CD8-positive, alpha-beta memory T cell (primary cell): ENCODE measurements at regions not wholly inside any gene's neighbourhood (a gene's known extent, or its start where the extent isn't known, plus 50 kb on each side); places are given as distances from the start of the nearest gene placed in this dataset.

Experiments
- CTCF ChIA-PET: fragments of 350-600 bp; sonication (Branson Sonifier 250); formaldehyde crosslinking; loops from one replicate; lab custom pipeline; 2021; ENCODE audit warnings: antibody characterized with exemption; lab: Charles Lee
- POLR2A ChIA-PET: fragments of 350-600 bp; sonication (Branson Sonifier 250); formaldehyde crosslinking; loops from one replicate; lab custom pipeline; 2021; ENCODE audit warnings: antibody characterized with exemption; lab: Charles Lee
- DNase-seq, 5 donors: peaks; one replicate each; pipeline versions ENCODE4 v3.0.0 to v3.0.0-alpha.2; 2020 to 2022; ENCODE audit warnings: mixed read lengths in 1 of 5
- H3K27ac ChIP-seq: one replicate; pipeline ENCODE4 v1.7.0; 2013; ENCODE audit warnings: low read depth, mild to moderate bottlenecking, low read length, moderate library complexity
- H3K27me3 ChIP-seq: 2 replicates; pipeline ENCODE4 v1.7.0; 2013; ENCODE audit warnings: low read length, mild to moderate bottlenecking; ENCODE audit not compliant: insufficient read depth, poor library complexity, severe bottlenecking
- H3K36me3 ChIP-seq: 2 replicates; pipeline ENCODE4 v1.7.0; 2013; ENCODE audit warnings: mild to moderate bottlenecking, low read length, moderate library complexity; ENCODE audit not compliant: insufficient read depth
- H3K4me1 ChIP-seq: 2 replicates; pipeline ENCODE4 v1.7.0; 2013; ENCODE audit warnings: mild to moderate bottlenecking, low read length, moderate library complexity; ENCODE audit not compliant: insufficient read depth
- H3K4me3 ChIP-seq: 2 replicates; pipeline ENCODE4 v1.7.0; 2013; ENCODE audit warnings: mild to moderate bottlenecking, low read length
- H3K9me3 ChIP-seq: 2 replicates; pipeline ENCODE4 v1.7.0; 2013; ENCODE audit warnings: mild to moderate bottlenecking, low read length
- H3K27ac Mint-ChIP-seq, 8 donors: one replicate each; pipeline ENCODE4 v1.8.0; 2020 to 2021; ENCODE audit warnings: mixed read lengths in 8 of 8, mild to moderate bottlenecking in 6 of 8, inconsistent platforms in 3 of 8, moderate library complexity in 3 of 8
- H3K27me3 Mint-ChIP-seq, 2 donors: one replicate each; pipeline ENCODE4 v1.8.0; 2020 to 2021; ENCODE audit warnings: mixed read lengths in 2 of 2, mild to moderate bottlenecking in 1 of 2, moderate library complexity in 1 of 2
- H3K36me3 Mint-ChIP-seq, 3 donors: one replicate each; pipeline ENCODE4 v1.8.0; 2020 to 2021; ENCODE audit warnings: mixed read lengths in 3 of 3, inconsistent platforms in 1 of 3, mild to moderate bottlenecking in 1 of 3
- H3K4me1 Mint-ChIP-seq, 3 donors: one replicate each; pipeline ENCODE4 v1.8.0; 2020 to 2021; ENCODE audit warnings: mixed read lengths in 3 of 3, inconsistent platforms in 1 of 3, mild to moderate bottlenecking in 1 of 3
- H3K4me3 Mint-ChIP-seq, 7 donors: one replicate each; pipeline ENCODE4 v1.8.0; 2020 to 2021; ENCODE audit warnings: mixed read lengths in 7 of 7, mild to moderate bottlenecking in 6 of 7, moderate library complexity in 4 of 7, inconsistent platforms in 2 of 7
- H3K9me3 Mint-ChIP-seq, 5 donors: one replicate each; pipeline ENCODE4 v1.8.0; 2020 to 2022; ENCODE audit warnings: mixed read lengths in 5 of 5, mild to moderate bottlenecking in 3 of 5, moderate library complexity in 2 of 5, inconsistent platforms in 1 of 5

- POLR2A ChIA-PET: no interaction called here
- Histone ChIP-seq H3K27me3 (no peaks in the 10 kb centered on the region), H3K27ac (no peak overlapping the region), H3K36me3 (no peaks in the 10 kb centered on the region), H3K4me1 (no peaks in the 10 kb centered on the region), H3K9me3 (no peaks in the 10 kb centered on the region), H3K4me3 (no peak overlapping the region)
- peaks cover 17 to 33% of the 10 kb centered on the region in 2 donors for H3K27me3 Mint-ChIP-seq
- H3K4me1 Mint-ChIP-seq: peaks cover 6 to 17% (median 6%) of the 10 kb centered on the region in 3 donors
- CTCF ChIA-PET: no interaction called here
- peak overlapping the region in 1 of 8 donors; percentile 39 for H3K27ac Mint-ChIP-seq
- H3K4me3 Mint-ChIP-seq: no peak overlapping the region
- peaks cover 0 to 7% (median 0%) of the 10 kb centered on the region in 5 donors for H3K9me3 Mint-ChIP-seq
- H3K36me3 Mint-ChIP-seq: peaks cover 0 to 2% (median 0%) of the 10 kb centered on the region in 3 donors
- peak in 1 of 5 donors; percentile 11 for DNase-seq
These were observed 316.6 kb downstream of the AGTPBP1 start for GRCh38 chr9:85425153-85425611.

GRCh38 chr9:85423422-85423821, 318.3 kb downstream of the AGTPBP1 start:
- no peak for DNase-seq
- Histone ChIP-seq H3K4me3 (no peak overlapping the region), H3K27me3 (no peaks in the 10 kb centered on the region), H3K27ac (no peak overlapping the region), H3K36me3 (no peaks in the 10 kb centered on the region), H3K4me1 (no peaks in the 10 kb centered on the region), H3K9me3 (no peaks in the 10 kb centered on the region)
- ChIA-PET CTCF (no interaction called here), POLR2A (no interaction called here)
- Mint-ChIP-seq H3K27ac (no peak overlapping the region), H3K27me3 (peaks cover 11 to 23% of the 10 kb centered on the region in 2 donors), H3K36me3 (peaks cover 0 to 2% (median 0%) of the 10 kb centered on the region in 3 donors), H3K4me1 (peaks cover 6 to 17% (median 6%) of the 10 kb centered on the region in 3 donors), H3K4me3 (no peak overlapping the region), H3K9me3 (peaks cover 0 to 7% (median 0%) of the 10 kb centered on the region in 5 donors)

GRCh38 chr9:85421641-85422040, 320.1 kb downstream of the AGTPBP1 start:
- no peak overlapping the region for H3K4me3 Mint-ChIP-seq
- no peaks in the 10 kb centered on the region for H3K4me1 ChIP-seq
- H3K27ac ChIP-seq: no peak overlapping the region
- no peaks in the 10 kb centered on the region for H3K9me3 ChIP-seq
- H3K9me3 Mint-ChIP-seq: peaks cover 0 to 4% (median 0%) of the 10 kb centered on the region in 5 donors
- H3K27me3 Mint-ChIP-seq: peaks cover 9 to 11% of the 10 kb centered on the region in 2 donors
- no peaks in the 10 kb centered on the region for H3K36me3 ChIP-seq
- no peak overlapping the region for H3K27ac Mint-ChIP-seq
- peaks cover 0 to 2% (median 0%) of the 10 kb centered on the region in 3 donors for H3K36me3 Mint-ChIP-seq
- CTCF ChIA-PET: no interaction called here
- H3K27me3 ChIP-seq: no peaks in the 10 kb centered on the region
- peaks cover 6 to 17% (median 6%) of the 10 kb centered on the region in 3 donors for H3K4me1 Mint-ChIP-seq
- no peak for DNase-seq
- POLR2A ChIA-PET: no interaction called here
- no peak overlapping the region for H3K4me3 ChIP-seq

- Histone ChIP-seq H3K9me3 (no peaks in the 10 kb centered on the region), H3K4me1 (no peaks in the 10 kb centered on the region), H3K27ac (no peak overlapping the region), H3K27me3 (no peaks in the 10 kb centered on the region), H3K4me3 (no peak overlapping the region), H3K36me3 (no peaks in the 10 kb centered on the region)
- peaks cover 0 to 2% (median 0%) of the 10 kb centered on the region in 3 donors for H3K36me3 Mint-ChIP-seq
- H3K27me3 Mint-ChIP-seq: peaks cover 4 to 7% of the 10 kb centered on the region in 2 donors
- peaks cover 0 to 4% (median 0%) of the 10 kb centered on the region in 5 donors for H3K9me3 Mint-ChIP-seq
- peak overlapping the region in 1 of 8 donors; percentile 49 for H3K27ac Mint-ChIP-seq
- no peak for DNase-seq
- H3K4me3 Mint-ChIP-seq: no peak overlapping the region
- H3K4me1 Mint-ChIP-seq: peaks cover 6 to 15% (median 6%) of the 10 kb centered on the region in 3 donors
- CTCF ChIA-PET: no interaction called here
- POLR2A ChIA-PET: no interaction called here
These were observed 321.0 kb downstream of the AGTPBP1 start for GRCh38 chr9:85420750-85421149.

- Histone ChIP-seq H3K9me3 (no peaks in the 10 kb centered on the region), H3K27me3 (no peaks in the 10 kb centered on the region), H3K4me3 (no peak overlapping the region), H3K27ac (no peak overlapping the region), H3K4me1 (no peaks in the 10 kb centered on the region), H3K36me3 (no peaks in the 10 kb centered on the region)
- Mint-ChIP-seq H3K4me1 (peaks cover 6 to 8% (median 6%) of the 10 kb centered on the region in 3 donors), H3K9me3 (no peaks in the 10 kb centered on the region), H3K36me3 (peaks cover 0 to 2% (median 0%) of the 10 kb centered on the region in 3 donors), H3K27me3 (no peaks in the 10 kb centered on the region), H3K4me3 (no peak overlapping the region), H3K27ac (no peak overlapping the region)
- CTCF ChIA-PET: no interaction called here
- POLR2A ChIA-PET: no interaction called here
- no peak for DNase-seq
These were observed 324.1 kb downstream of the AGTPBP1 start for GRCh38 chr9:85417674-85418073.

GRCh38 chr9:85416715-85417114, 325.0 kb downstream of the AGTPBP1 start:
- no peak for DNase-seq
- CTCF ChIA-PET: no interaction called here
- H3K4me3 ChIP-seq: no peak overlapping the region
- no peaks in the 10 kb centered on the region for H3K9me3 Mint-ChIP-seq
- no peak overlapping the region for H3K4me3 Mint-ChIP-seq
- H3K36me3 Mint-ChIP-seq: no peaks in the 10 kb centered on the region
- H3K36me3 ChIP-seq: no peaks in the 10 kb centered on the region
- peaks cover 6 to 8% (median 6%) of the 10 kb centered on the region in 3 donors for H3K4me1 Mint-ChIP-seq
- H3K27me3 ChIP-seq: no peaks in the 10 kb centered on the region
- no peaks in the 10 kb centered on the region for H3K4me1 ChIP-seq
- peak overlapping the region in 1 of 8 donors; percentile 23 for H3K27ac Mint-ChIP-seq
- H3K27ac ChIP-seq: no peak overlapping the region
- POLR2A ChIA-PET: no interaction called here
- H3K27me3 Mint-ChIP-seq: no peaks in the 10 kb centered on the region
- no peaks in the 10 kb centered on the region for H3K9me3 ChIP-seq

GRCh38 chr9:85414390-85414789, 327.4 kb downstream of the AGTPBP1 start:
- Histone ChIP-seq H3K4me1 (no peaks in the 10 kb centered on the region), H3K9me3 (no peaks in the 10 kb centered on the region), H3K27me3 (no peaks in the 10 kb centered on the region), H3K36me3 (no peaks in the 10 kb centered on the region), H3K27ac (no peak overlapping the region), H3K4me3 (no peak overlapping the region)
- ChIA-PET CTCF (no interaction called here), POLR2A (no interaction called here)
- Mint-ChIP-seq H3K4me3 (no peak overlapping the region), H3K4me1 (no peaks in the 10 kb centered on the region), H3K27me3 (peaks cover 0 to 2% of the 10 kb centered on the region in 2 donors), H3K9me3 (no peaks in the 10 kb centered on the region), H3K27ac (no peak overlapping the region), H3K36me3 (no peaks in the 10 kb centered on the region)
- DNase-seq: no peak

- no peak for DNase-seq
- no peak overlapping the region for H3K4me3 ChIP-seq
- ChIA-PET CTCF (no interaction called here), POLR2A (no interaction called here)
- Mint-ChIP-seq H3K36me3 (no peaks in the 10 kb centered on the region), H3K4me1 (no peaks in the 10 kb centered on the region), H3K9me3 (no peaks in the 10 kb centered on the region), H3K27me3 (peaks cover 4 to 6% of the 10 kb centered on the region in 2 donors), H3K4me3 (no peak overlapping the region), H3K27ac (no peak overlapping the region)
- no peak overlapping the region for H3K27ac ChIP-seq
- H3K9me3 ChIP-seq: no peaks in the 10 kb centered on the region
- no peaks in the 10 kb centered on the region for H3K4me1 ChIP-seq
- no peaks in the 10 kb centered on the region for H3K27me3 ChIP-seq
- no peaks in the 10 kb centered on the region for H3K36me3 ChIP-seq
These were observed 333.3 kb downstream of the AGTPBP1 start for GRCh38 chr9:85408494-85408893.
